Erythroblast (primary cell): ENCODE measurements at regions not wholly inside any gene's neighbourhood (a gene's known extent, or its start where the extent isn't known, plus 50 kb on each side); places are given as distances from the start of the nearest gene placed in this dataset.

Source experiments
- GATA1 ChIP-seq: IDR thresholded peaks from 2 replicates; pipeline ENCODE4 v1.6.1; 2011; ENCODE audit warnings: low read depth, mild to moderate bottlenecking, control low read depth, low read length, moderate library complexity
- POLR2A ChIP-seq: IDR thresholded peaks from 2 replicates; pipeline ENCODE4 v1.6.1; 2011; ENCODE audit warnings: mild to moderate bottlenecking, low read length

DNA sequence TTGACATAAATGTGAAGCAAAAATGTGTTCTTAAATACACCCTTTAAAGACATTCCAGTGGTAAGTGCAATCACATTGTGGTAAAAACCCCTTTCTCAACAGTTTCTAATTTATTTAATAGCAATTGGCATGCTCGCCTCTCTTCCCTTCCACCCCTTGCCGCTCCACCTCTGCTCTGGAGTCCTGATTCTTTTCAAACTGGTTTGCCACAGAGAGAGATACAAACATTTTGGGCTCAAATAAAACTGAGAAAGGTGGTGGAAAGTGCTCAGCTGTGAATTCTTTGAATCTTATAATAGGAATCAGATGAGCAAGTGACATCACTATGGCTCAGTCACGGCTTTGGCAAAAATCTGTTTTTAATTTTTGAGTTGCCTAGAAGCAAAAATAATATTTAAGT, 993.9 kb downstream of the GALC start:
- no peak for TF ChIP-seq POLR2A
- TF ChIP-seq GATA1: no peak
